Left lung (tissue), 4 donors: ENCODE measurements at regions not wholly inside any gene's neighbourhood (a gene's known extent, or its start where the extent isn't known, plus 50 kb on each side); places are given as distances from the start of the nearest gene placed in this dataset.

Source experiments
- ATAC-seq: fragments of 200-7000 bp; cut with Tn5 transposase; one replicate; pipeline ENCODE4 v1.9.1; 2020; ENCODE audit warnings: moderate library complexity
- DNase-seq, 4 donors: peaks; one replicate each; pipeline ENCODE4 v3.0.0-alpha.2; 2013 to 2020
- H3K27ac ChIP-seq, 2 donors: fragments of 200-600 bp; sonication (generic) in 1 of 2; one replicate each; pipeline versions ENCODE4 v1.5.0 to v1.8.0; 2020 to 2021
- H3K27me3 ChIP-seq, 2 donors: fragments of 200-600 bp; sonication (generic) in 1 of 2; one replicate each; pipeline versions ENCODE4 v1.5.0 to v1.8.0; 2020 to 2021
- H3K36me3 ChIP-seq, 2 donors: fragments of 200-600 bp; sonication (generic) in 1 of 2; one replicate each; pipeline versions ENCODE4 v1.5.0 to v1.8.0; 2020 to 2021
- H3K4me1 ChIP-seq, 2 donors: fragments of 200-600 bp; one replicate each; pipeline ENCODE4 v1.8.0; 2021
- H3K4me3 ChIP-seq, 2 donors: fragments of 200-600 bp; sonication (generic) in 1 of 2; one replicate each; pipeline versions ENCODE4 v1.5.0 to v1.8.0; 2020 to 2021; ENCODE audit warnings: mild to moderate bottlenecking in 1 of 2
- H3K9me3 ChIP-seq, 2 donors: fragments of 200-600 bp; sonication (generic) in 1 of 2; one replicate each; pipeline versions ENCODE4 v1.5.0 to v1.8.0; 2020 to 2021
- CTCF ChIP-seq, 2 donors: fragments of 200-600 bp; sonication (generic) in 1 of 2; IDR thresholded peaks; one replicate each; pipeline versions ENCODE4 v1.5.0 to v1.8.0; 2021; ENCODE audit warnings: antibody characterized with exemption in 2 of 2
- intact Hi-C, 2 donors: fragments of 100-400 bp; cut with DNase I; formaldehyde crosslinking; loops; one replicate each; pipeline versions ENCODE4 v1.11.2 to v1.14.2; 2022
- donor health status: DM: no; HTN: yes; CAD: no.
- donor health status: DM: no; HTN: no; CAD: no.

GRCh38 chr3:494190-494589, 297.6 kb downstream of the CHL1 start:
- no peaks in the 10 kb centered on the region for H3K9me3 ChIP-seq

GRCh38 chr3:498487-498886, 301.9 kb downstream of the CHL1 start:
- H3K4me3 ChIP-seq, result no peak overlapping the region
- no peak for ATAC-seq
- intact Hi-C loops, result no loop called here
- H3K36me3 ChIP-seq, result no peaks in the 10 kb centered on the region
- H3K4me1 ChIP-seq, result no peaks in the 10 kb centered on the region
- no peak for DNase-seq
- no peak overlapping the region for H3K27ac ChIP-seq
- no peaks in the 10 kb centered on the region for H3K27me3 ChIP-seq
- H3K9me3 ChIP-seq, result no peaks in the 10 kb centered on the region
- TF ChIP-seq CTCF (IDR thresholded peaks at IDR 0.05), result no peak

More at GRCh38 chr3:494190-494589, 297.6 kb downstream of the CHL1 start:
- TF ChIP-seq CTCF (IDR thresholded peaks at IDR 0.05), result no peak
- Histone ChIP-seq H3K27ac (no peak overlapping the region), H3K4me1 (no peaks in the 10 kb centered on the region), H3K27me3 (no peaks in the 10 kb centered on the region), H3K4me3 (no peak overlapping the region), H3K36me3 (no peaks in the 10 kb centered on the region)
- ATAC-seq (no peak), DNase-seq (no peak)
- intact Hi-C loops, result no loop called here

- H3K27ac ChIP-seq, result no peak overlapping the region
- TF ChIP-seq CTCF (IDR thresholded peaks at IDR 0.05), result no peak
- intact Hi-C loops, result no loop called here
Observed at GRCh38 chr3:499001-499761, 302.6 kb downstream of the CHL1 start.

GRCh38 chr3:502486-502885, 305.9 kb downstream of the CHL1 start:
- no peak overlapping the region for H3K4me3 ChIP-seq
- no peak for DNase-seq
- H3K4me1 ChIP-seq, result no peaks in the 10 kb centered on the region
- H3K27ac ChIP-seq, result no peak overlapping the region
- no peaks in the 10 kb centered on the region for H3K36me3 ChIP-seq
- no peak for TF ChIP-seq CTCF (IDR thresholded peaks at IDR 0.05)
- peaks cover 0 to 6% of the 10 kb centered on the region in 2 donors for H3K9me3 ChIP-seq
- intact Hi-C loops, result no loop called here
- no peak for ATAC-seq
- H3K27me3 ChIP-seq, result no peaks in the 10 kb centered on the region

More at GRCh38 chr3:499001-499761, 302.6 kb downstream of the CHL1 start:
- no peak overlapping the region for H3K4me3 ChIP-seq
- DNase-seq (no peak), ATAC-seq (no peak)
- H3K36me3 ChIP-seq, result no peaks in the 10 kb centered on the region
- no peaks in the 10 kb centered on the region for H3K4me1 ChIP-seq
- no peaks in the 10 kb centered on the region for H3K27me3 ChIP-seq
- H3K9me3 ChIP-seq, result no peaks in the 10 kb centered on the region

GRCh38 chr3:513301-513700, 316.7 kb downstream of the CHL1 start:
- TF ChIP-seq CTCF (IDR thresholded peaks at IDR 0.05), result no peak
- Histone ChIP-seq H3K4me1 (no peaks in the 10 kb centered on the region), H3K27me3 (no peaks in the 10 kb centered on the region), H3K27ac (no peak overlapping the region), H3K36me3 (no peaks in the 10 kb centered on the region), H3K4me3 (no peak overlapping the region), H3K9me3 (peaks cover 0 to 5% of the 10 kb centered on the region in 2 donors)
- intact Hi-C loops, result no loop called here
- DNase-seq (no peak), ATAC-seq (peak; percentile 21)
